GM23338 (cell line): ENCODE measurements at regions not wholly inside any gene's neighbourhood (a gene's known extent, or its start where the extent isn't known, plus 50 kb on each side); places are given as distances from the start of the nearest gene placed in this dataset.

Experiments used
- ATAC-seq: fragments of 200-7000 bp; cut with Tn5 transposase; 3 replicates; pipeline ENCODE4 v1.9.1; 2020
- DNase-seq: peaks from one replicate; pipeline ENCODE4 v3.0.0-alpha.2; 2015; ENCODE audit warnings: low spot score
- H2AFZ ChIP-seq: fragments of 200-600 bp; sonication (generic); 2 replicates; pipeline ENCODE4 v1.8.0; 2016; ENCODE audit warnings: antibody characterized with exemption, mild to moderate bottlenecking, moderate library complexity
- H3F3A ChIP-seq: fragments of 200-600 bp; sonication (generic); replicated peaks from 2 replicates; pipeline ENCODE4 v1.8.0; 2017; ENCODE audit warnings: antibody characterized with exemption, mixed run types, low read depth
- H3K27ac ChIP-seq: fragments of 200-600 bp; sonication (generic); 2 replicates; pipeline ENCODE4 v1.6.1; 2016; ENCODE audit warnings: low read depth
- H3K27me3 ChIP-seq: fragments of 200-600 bp; sonication (generic); 2 replicates; pipeline ENCODE4 v1.8.0; 2016; ENCODE audit warnings: mild to moderate bottlenecking, mixed run types, moderate library complexity; ENCODE audit not compliant: insufficient read depth
- H3K36me3 ChIP-seq: fragments of 200-600 bp; sonication (generic); 2 replicates; pipeline ENCODE4 v1.8.0; 2016; ENCODE audit warnings: mild to moderate bottlenecking; ENCODE audit not compliant: insufficient read depth
- H3K4me1 ChIP-seq: fragments of 200-600 bp; sonication (generic); 2 replicates; pipeline ENCODE4 v1.8.0; 2016; ENCODE audit warnings: mild to moderate bottlenecking, moderate library complexity; ENCODE audit not compliant: insufficient read depth
- H3K4me2 ChIP-seq: fragments of 200-600 bp; sonication (generic); 2 replicates; pipeline ENCODE4 v1.7.1; 2017; ENCODE audit warnings: mixed run types
- H3K4me3 ChIP-seq: fragments of 200-600 bp; sonication (generic); 2 replicates; pipeline ENCODE4 v1.6.1; 2016; ENCODE audit warnings: mixed run types
- H3K79me2 ChIP-seq: fragments of 200-600 bp; sonication (generic); replicated peaks from 2 replicates; pipeline ENCODE4 v1.8.0; 2017; ENCODE audit warnings: mild to moderate bottlenecking; ENCODE audit not compliant: insufficient read depth
- H3K9me2 ChIP-seq: fragments of 200-600 bp; sonication (generic); 2 replicates; pipeline ENCODE4 v1.8.0; 2017; ENCODE audit not compliant: insufficient read depth
- H4K20me1 ChIP-seq: fragments of 200-600 bp; sonication (generic); replicated peaks from 2 replicates; pipeline ENCODE4 v1.8.0; 2017; ENCODE audit warnings: mild to moderate bottlenecking; ENCODE audit not compliant: insufficient read depth
- H3K27ac Mint-ChIP-seq: 2 replicates; pipeline ENCODE4 v1.8.0; 2020; ENCODE audit warnings: inconsistent platforms, mild to moderate bottlenecking, moderate library complexity, mixed read lengths
- H3K27me3 Mint-ChIP-seq: 3 replicates; pipeline ENCODE4 v1.8.0; 2022; ENCODE audit warnings: low read depth, mild to moderate bottlenecking, moderate library complexity, mixed read lengths, inconsistent platforms; ENCODE audit not compliant: insufficient read depth, poor library complexity
- H3K36me3 Mint-ChIP-seq: 3 replicates; pipeline ENCODE4 v1.8.0; 2021; ENCODE audit warnings: low read depth, mild to moderate bottlenecking, inconsistent platforms, moderate library complexity, mixed read lengths
- H3K4me1 Mint-ChIP-seq: 3 replicates; pipeline ENCODE4 v1.8.0; 2020; ENCODE audit warnings: mild to moderate bottlenecking, inconsistent platforms, mixed read lengths
- H3K4me3 Mint-ChIP-seq: 3 replicates; pipeline ENCODE4 v1.8.0; 2021; ENCODE audit warnings: moderate library complexity, mild to moderate bottlenecking, inconsistent platforms, mixed read lengths
- H3K9me3 Mint-ChIP-seq: 3 replicates; pipeline ENCODE4 v1.8.0; 2020; ENCODE audit warnings: moderate library complexity, mild to moderate bottlenecking, inconsistent platforms, mixed read lengths
- CREB1 ChIP-seq: fragments of 250-450 bp; sonication (Bioruptor Pico); IDR thresholded peaks from 2 replicates; pipeline ENCODE4 v1.5.0; 2020; ENCODE audit warnings: low read depth, mild to moderate bottlenecking, moderate library complexity
- EZH2 ChIP-seq: fragments of 200-600 bp; sonication (generic); IDR thresholded peaks from one replicate; pipeline ENCODE4 v1.8.0; 2017; ENCODE audit warnings: antibody characterized with exemption, mild to moderate bottlenecking, low read depth; ENCODE audit not compliant: unreplicated experiment
- EZH2phosphoT487 ChIP-seq: fragments of 200-600 bp; sonication (generic); IDR thresholded peaks from one replicate; pipeline ENCODE4 v1.8.1; 2018; ENCODE audit warnings: antibody characterized with exemption; ENCODE audit not compliant: unreplicated experiment
- JUNB ChIP-seq: IDR thresholded peaks from one replicate; pipeline ENCODE4 v1.6.1; 2016; ENCODE audit warnings: antibody characterized with exemption; ENCODE audit not compliant: unreplicated experiment
- NANOG ChIP-seq: IDR thresholded peaks from 2 replicates; pipeline ENCODE4 v1.6.1; 2016; ENCODE audit warnings: antibody characterized with exemption, borderline replicate concordance
- POLR2AphosphoS5 ChIP-seq: IDR thresholded peaks from 2 replicates; pipeline ENCODE4 v1.6.1; 2016; ENCODE audit warnings: antibody characterized with exemption, low read depth
- STAT1 ChIP-seq: IDR thresholded peaks from one replicate; pipeline ENCODE4 v1.6.1; 2016; ENCODE audit warnings: antibody characterized with exemption; ENCODE audit not compliant: unreplicated experiment
- ZNF114 ChIP-seq: fragments of 250-450 bp; sonication (Bioruptor Pico); IDR thresholded peaks from 2 replicates; pipeline ENCODE4 v1.5.0; 2020; ENCODE audit warnings: mild to moderate bottlenecking, moderate library complexity
- ZNF331 ChIP-seq: fragments of 250-450 bp; sonication (Bioruptor Pico); IDR thresholded peaks from 2 replicates; pipeline ENCODE4 v1.5.0; 2020; ENCODE audit warnings: low read depth, mild to moderate bottlenecking, moderate library complexity
- TF ChIP-seq, protein P1 (sequence below): IDR thresholded peaks from 2 replicates; pipeline ENCODE4 v1.6.1; 2016; ENCODE audit warnings: antibody characterized with exemption
- TF ChIP-seq, protein P2 (sequence below): IDR thresholded peaks from one replicate; pipeline ENCODE4 v1.6.1; 2018; ENCODE audit warnings: antibody characterized with exemption; ENCODE audit not compliant: unreplicated experiment
- TF ChIP-seq, protein P3 (sequence below): fragments of 250-450 bp; sonication (Bioruptor Pico); IDR thresholded peaks from 2 replicates; pipeline ENCODE4 v1.5.0; 2020; ENCODE audit warnings: mild to moderate bottlenecking, moderate library complexity
- TF ChIP-seq, protein P4 (sequence below), 2 experiments: fragments of 200-600 bp in 1 of 2; sonication (generic) in 1 of 2; conservative IDR thresholded peaks; 2 replicates each; pipeline versions ENCODE4 v1.5.1 to v1.6.1; 2016 to 2017; ENCODE audit warnings: antibody characterized with exemption in 2 of 2, low read depth in 2 of 2, mild to moderate bottlenecking in 2 of 2, moderate library complexity in 1 of 2

DNA sequence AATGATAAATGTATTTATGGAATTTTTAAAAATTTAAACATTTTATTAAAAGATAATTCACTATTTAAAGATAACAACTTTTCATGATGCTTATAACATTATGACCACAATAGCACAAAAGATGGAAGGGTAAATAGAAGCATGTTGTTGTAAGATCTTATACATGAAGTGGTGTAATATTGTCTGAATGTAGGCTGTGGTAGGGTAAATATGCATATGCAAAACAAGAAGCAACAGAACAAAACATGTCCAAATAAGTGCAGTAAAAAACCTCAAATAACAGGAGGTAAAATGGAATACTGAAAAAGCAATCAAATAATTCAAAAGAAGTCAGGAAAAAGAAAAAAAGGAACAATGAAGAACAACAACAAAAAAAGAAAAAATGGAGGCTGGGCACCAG, 56.0 kb downstream of the ADM start:
- H3K27ac ChIP-seq = no peak overlapping the region
- Mint-ChIP-seq H3K4me1 (peaks cover 4% of the 10 kb centered on the region), H3K9me3 (peaks cover 46% of the 10 kb centered on the region), H3K4me3 (no peak overlapping the region), H3K36me3 (peaks cover 67% of the 10 kb centered on the region), H3K27me3 (no peaks in the 10 kb centered on the region), H3K27ac (no peak overlapping the region)
- no peak for ATAC-seq
- peaks cover 14% of the 10 kb centered on the region; the same call in 1 of the 2 replicates for H3K9me2 ChIP-seq
- DNase-seq = no peak
- H3F3A ChIP-seq = no peaks in the 10 kb centered on the region
- no peaks in the 10 kb centered on the region for H3K27me3 ChIP-seq
- 0 out of 2 replicates have a peak, but pooled peaks cover 6% of the 10 kb centered on the region for H3K36me3 ChIP-seq
- H3K4me1 ChIP-seq = peaks cover 6% of the 10 kb centered on the region; the same call in 1 of the 2 replicates
- no peak overlapping the region for H3K4me3 ChIP-seq
- no peak overlapping the region for H3K4me2 ChIP-seq
- no peak for TF ChIP-seq POLR2AphosphoS5
- TF ChIP-seq, protein P1, sequence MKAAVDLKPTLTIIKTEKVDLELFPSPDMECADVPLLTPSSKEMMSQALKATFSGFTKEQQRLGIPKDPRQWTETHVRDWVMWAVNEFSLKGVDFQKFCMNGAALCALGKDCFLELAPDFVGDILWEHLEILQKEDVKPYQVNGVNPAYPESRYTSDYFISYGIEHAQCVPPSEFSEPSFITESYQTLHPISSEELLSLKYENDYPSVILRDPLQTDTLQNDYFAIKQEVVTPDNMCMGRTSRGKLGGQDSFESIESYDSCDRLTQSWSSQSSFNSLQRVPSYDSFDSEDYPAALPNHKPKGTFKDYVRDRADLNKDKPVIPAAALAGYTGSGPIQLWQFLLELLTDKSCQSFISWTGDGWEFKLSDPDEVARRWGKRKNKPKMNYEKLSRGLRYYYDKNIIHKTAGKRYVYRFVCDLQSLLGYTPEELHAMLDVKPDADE = no peak
- TF ChIP-seq NANOG = no peak
- TF ChIP-seq, protein P2, sequence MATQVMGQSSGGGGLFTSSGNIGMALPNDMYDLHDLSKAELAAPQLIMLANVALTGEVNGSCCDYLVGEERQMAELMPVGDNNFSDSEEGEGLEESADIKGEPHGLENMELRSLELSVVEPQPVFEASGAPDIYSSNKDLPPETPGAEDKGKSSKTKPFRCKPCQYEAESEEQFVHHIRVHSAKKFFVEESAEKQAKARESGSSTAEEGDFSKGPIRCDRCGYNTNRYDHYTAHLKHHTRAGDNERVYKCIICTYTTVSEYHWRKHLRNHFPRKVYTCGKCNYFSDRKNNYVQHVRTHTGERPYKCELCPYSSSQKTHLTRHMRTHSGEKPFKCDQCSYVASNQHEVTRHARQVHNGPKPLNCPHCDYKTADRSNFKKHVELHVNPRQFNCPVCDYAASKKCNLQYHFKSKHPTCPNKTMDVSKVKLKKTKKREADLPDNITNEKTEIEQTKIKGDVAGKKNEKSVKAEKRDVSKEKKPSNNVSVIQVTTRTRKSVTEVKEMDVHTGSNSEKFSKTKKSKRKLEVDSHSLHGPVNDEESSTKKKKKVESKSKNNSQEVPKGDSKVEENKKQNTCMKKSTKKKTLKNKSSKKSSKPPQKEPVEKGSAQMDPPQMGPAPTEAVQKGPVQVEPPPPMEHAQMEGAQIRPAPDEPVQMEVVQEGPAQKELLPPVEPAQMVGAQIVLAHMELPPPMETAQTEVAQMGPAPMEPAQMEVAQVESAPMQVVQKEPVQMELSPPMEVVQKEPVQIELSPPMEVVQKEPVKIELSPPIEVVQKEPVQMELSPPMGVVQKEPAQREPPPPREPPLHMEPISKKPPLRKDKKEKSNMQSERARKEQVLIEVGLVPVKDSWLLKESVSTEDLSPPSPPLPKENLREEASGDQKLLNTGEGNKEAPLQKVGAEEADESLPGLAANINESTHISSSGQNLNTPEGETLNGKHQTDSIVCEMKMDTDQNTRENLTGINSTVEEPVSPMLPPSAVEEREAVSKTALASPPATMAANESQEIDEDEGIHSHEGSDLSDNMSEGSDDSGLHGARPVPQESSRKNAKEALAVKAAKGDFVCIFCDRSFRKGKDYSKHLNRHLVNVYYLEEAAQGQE = no peak
- TF ChIP-seq EZH2 = no peak
- TF ChIP-seq EZH2phosphoT487 = no peak
- TF ChIP-seq CREB1 (CRISPR knock-in tag) = no peak
- TF ChIP-seq ZNF114 (CRISPR knock-in tag) = no peak
- TF ChIP-seq STAT1 = no peak
- TF ChIP-seq, protein P3, sequence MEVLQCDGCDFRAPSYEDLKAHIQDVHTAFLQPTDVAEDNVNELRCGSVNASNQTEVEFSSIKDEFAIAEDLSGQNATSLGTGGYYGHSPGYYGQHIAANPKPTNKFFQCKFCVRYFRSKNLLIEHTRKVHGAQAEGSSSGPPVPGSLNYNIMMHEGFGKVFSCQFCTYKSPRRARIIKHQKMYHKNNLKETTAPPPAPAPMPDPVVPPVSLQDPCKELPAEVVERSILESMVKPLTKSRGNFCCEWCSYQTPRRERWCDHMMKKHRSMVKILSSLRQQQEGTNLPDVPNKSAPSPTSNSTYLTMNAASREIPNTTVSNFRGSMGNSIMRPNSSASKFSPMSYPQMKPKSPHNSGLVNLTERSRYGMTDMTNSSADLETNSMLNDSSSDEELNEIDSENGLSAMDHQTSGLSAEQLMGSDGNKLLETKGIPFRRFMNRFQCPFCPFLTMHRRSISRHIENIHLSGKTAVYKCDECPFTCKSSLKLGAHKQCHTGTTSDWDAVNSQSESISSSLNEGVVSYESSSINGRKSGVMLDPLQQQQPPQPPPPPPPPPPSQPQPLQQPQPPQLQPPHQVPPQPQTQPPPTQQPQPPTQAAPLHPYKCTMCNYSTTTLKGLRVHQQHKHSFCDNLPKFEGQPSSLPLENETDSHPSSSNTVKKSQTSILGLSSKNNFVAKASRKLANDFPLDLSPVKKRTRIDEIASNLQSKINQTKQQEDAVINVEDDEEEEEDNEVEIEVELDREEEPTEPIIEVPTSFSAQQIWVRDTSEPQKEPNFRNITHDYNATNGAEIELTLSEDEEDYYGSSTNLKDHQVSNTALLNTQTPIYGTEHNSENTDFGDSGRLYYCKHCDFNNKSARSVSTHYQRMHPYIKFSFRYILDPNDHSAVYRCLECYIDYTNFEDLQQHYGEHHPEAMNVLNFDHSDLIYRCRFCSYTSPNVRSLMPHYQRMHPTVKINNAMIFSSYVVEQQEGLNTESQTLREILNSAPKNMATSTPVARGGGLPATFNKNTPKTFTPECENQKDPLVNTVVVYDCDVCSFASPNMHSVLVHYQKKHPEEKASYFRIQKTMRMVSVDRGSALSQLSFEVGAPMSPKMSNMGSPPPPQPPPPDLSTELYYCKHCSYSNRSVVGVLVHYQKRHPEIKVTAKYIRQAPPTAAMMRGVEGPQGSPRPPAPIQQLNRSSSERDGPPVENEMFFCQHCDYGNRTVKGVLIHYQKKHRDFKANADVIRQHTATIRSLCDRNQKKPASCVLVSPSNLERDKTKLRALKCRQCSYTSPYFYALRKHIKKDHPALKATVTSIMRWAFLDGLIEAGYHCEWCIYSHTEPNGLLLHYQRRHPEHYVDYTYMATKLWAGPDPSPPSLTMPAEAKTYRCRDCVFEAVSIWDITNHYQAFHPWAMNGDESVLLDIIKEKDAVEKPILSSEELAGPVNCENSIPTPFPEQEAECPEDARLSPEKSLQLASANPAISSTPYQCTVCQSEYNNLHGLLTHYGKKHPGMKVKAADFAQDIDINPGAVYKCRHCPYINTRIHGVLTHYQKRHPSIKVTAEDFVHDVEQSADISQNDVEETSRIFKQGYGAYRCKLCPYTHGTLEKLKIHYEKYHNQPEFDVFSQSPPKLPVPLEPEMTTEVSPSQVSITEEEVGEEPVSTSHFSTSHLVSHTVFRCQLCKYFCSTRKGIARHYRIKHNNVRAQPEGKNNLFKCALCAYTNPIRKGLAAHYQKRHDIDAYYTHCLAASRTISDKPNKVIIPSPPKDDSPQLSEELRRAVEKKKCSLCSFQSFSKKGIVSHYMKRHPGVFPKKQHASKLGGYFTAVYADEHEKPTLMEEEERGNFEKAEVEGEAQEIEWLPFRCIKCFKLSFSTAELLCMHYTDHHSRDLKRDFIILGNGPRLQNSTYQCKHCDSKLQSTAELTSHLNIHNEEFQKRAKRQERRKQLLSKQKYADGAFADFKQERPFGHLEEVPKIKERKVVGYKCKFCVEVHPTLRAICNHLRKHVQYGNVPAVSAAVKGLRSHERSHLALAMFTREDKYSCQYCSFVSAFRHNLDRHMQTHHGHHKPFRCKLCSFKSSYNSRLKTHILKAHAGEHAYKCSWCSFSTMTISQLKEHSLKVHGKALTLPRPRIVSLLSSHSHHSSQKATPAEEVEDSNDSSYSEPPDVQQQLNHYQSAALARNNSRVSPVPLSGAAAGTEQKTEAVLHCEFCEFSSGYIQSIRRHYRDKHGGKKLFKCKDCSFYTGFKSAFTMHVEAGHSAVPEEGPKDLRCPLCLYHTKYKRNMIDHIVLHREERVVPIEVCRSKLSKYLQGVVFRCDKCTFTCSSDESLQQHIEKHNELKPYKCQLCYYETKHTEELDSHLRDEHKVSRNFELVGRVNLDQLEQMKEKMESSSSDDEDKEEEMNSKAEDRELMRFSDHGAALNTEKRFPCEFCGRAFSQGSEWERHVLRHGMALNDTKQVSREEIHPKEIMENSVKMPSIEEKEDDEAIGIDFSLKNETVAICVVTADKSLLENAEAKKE (CRISPR knock-in tag) = no peak
- no peak for TF ChIP-seq ZNF331 (CRISPR knock-in tag)
- TF ChIP-seq JUNB = no peak
- TF ChIP-seq, protein P4, sequence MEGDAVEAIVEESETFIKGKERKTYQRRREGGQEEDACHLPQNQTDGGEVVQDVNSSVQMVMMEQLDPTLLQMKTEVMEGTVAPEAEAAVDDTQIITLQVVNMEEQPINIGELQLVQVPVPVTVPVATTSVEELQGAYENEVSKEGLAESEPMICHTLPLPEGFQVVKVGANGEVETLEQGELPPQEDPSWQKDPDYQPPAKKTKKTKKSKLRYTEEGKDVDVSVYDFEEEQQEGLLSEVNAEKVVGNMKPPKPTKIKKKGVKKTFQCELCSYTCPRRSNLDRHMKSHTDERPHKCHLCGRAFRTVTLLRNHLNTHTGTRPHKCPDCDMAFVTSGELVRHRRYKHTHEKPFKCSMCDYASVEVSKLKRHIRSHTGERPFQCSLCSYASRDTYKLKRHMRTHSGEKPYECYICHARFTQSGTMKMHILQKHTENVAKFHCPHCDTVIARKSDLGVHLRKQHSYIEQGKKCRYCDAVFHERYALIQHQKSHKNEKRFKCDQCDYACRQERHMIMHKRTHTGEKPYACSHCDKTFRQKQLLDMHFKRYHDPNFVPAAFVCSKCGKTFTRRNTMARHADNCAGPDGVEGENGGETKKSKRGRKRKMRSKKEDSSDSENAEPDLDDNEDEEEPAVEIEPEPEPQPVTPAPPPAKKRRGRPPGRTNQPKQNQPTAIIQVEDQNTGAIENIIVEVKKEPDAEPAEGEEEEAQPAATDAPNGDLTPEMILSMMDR (conservative IDR thresholded peaks at IDR 0.05; ENCODE audit: low read depth in 2 of 2) = no peak
- H3K79me2 ChIP-seq = no peaks in the 10 kb centered on the region
- H2AFZ ChIP-seq = no peak overlapping the region
- no peaks in the 10 kb centered on the region for H4K20me1 ChIP-seq
